Naive thymus-derived CD4-positive, alpha-beta T cell (primary cell): ENCODE measurements at regions not wholly inside any gene's neighbourhood (a gene's known extent, or its start where the extent isn't known, plus 50 kb on each side); places are given as distances from the start of the nearest gene placed in this dataset.

ENCODE experiments used
- ATAC-seq: fragments of 150-1000 bp; cut with Tn5 transposase; 2 replicates; pipeline ENCODE4 v1.10.0; 2021; ENCODE audit warnings: mild to moderate bottlenecking, moderate library complexity
- CTCF ChIA-PET: fragments of 350-600 bp; sonication (Branson Sonifier 250); formaldehyde crosslinking; loops from one replicate; lab custom pipeline; 2021; ENCODE audit warnings: antibody characterized with exemption; lab: Charles Lee
- POLR2A ChIA-PET: fragments of 350-600 bp; sonication (Branson Sonifier 250); formaldehyde crosslinking; loops from one replicate; lab custom pipeline; 2021; ENCODE audit warnings: antibody characterized with exemption, inconsistent platforms; lab: Charles Lee
- DNase-seq, 9 donors: peaks; one replicate each; pipeline versions ENCODE4 v3.0.0 to v3.0.0-alpha.2; 2020 to 2022; ENCODE audit warnings: mixed read lengths in 1 of 9
- H3K27ac ChIP-seq: one replicate; pipeline ENCODE4 v1.7.0; 2013; ENCODE audit warnings: mild to moderate bottlenecking, low read depth, low read length, moderate library complexity
- H3K27me3 ChIP-seq, 2 donors: one replicate each; pipeline ENCODE4 v1.7.0; 2013; ENCODE audit warnings: low read length in 2 of 2, mild to moderate bottlenecking in 2 of 2, moderate library complexity in 2 of 2; ENCODE audit not compliant: control insufficient read depth in 2 of 2, insufficient read depth in 2 of 2
- H3K36me3 ChIP-seq, 3 experiments: 1 replicate in 2 of 3; 2 replicates in 1 of 3; pipeline ENCODE4 v1.7.0; 2013; ENCODE audit warnings: low read length in 3 of 3, mild to moderate bottlenecking in 3 of 3, moderate library complexity in 1 of 3; ENCODE audit not compliant: insufficient read depth in 3 of 3, control insufficient read depth in 2 of 3
- H3K4me1 ChIP-seq, 2 donors: one replicate each; pipeline ENCODE4 v1.7.0; 2013; ENCODE audit warnings: low read length in 2 of 2, mild to moderate bottlenecking in 2 of 2, moderate library complexity in 1 of 2; ENCODE audit not compliant: control insufficient read depth in 2 of 2, insufficient read depth in 2 of 2
- H3K4me3 ChIP-seq: 2 replicates; pipeline ENCODE4 v1.7.0; 2013; ENCODE audit warnings: mild to moderate bottlenecking, low read length
- H3K9me3 ChIP-seq, 3 experiments: 1 replicate in 2 of 3; 2 replicates in 1 of 3; pipeline ENCODE4 v1.7.0; 2013; ENCODE audit warnings: low read length in 3 of 3; ENCODE audit not compliant: control insufficient read depth in 2 of 3
- H3K27ac Mint-ChIP-seq, 9 donors: one replicate each; pipeline ENCODE4 v1.8.0; 2020 to 2022; ENCODE audit warnings: mixed read lengths in 9 of 9, mild to moderate bottlenecking in 8 of 9, moderate library complexity in 5 of 9, inconsistent platforms in 2 of 9
- H3K27me3 Mint-ChIP-seq, 5 donors: one replicate each; pipeline ENCODE4 v1.8.0; 2021 to 2022; ENCODE audit warnings: mixed read lengths in 5 of 5, mild to moderate bottlenecking in 1 of 5
- H3K36me3 Mint-ChIP-seq, 5 donors: one replicate each; pipeline ENCODE4 v1.8.0; 2020 to 2022; ENCODE audit warnings: mixed read lengths in 5 of 5, mild to moderate bottlenecking in 3 of 5, inconsistent platforms in 1 of 5
- H3K4me1 Mint-ChIP-seq, 7 donors: one replicate each; pipeline ENCODE4 v1.8.0; 2020 to 2022; ENCODE audit warnings: mixed read lengths in 7 of 7, mild to moderate bottlenecking in 3 of 7, inconsistent platforms in 1 of 7
- H3K4me3 Mint-ChIP-seq, 10 donors: one replicate each; pipeline ENCODE4 v1.8.0; 2020 to 2022; ENCODE audit warnings: mild to moderate bottlenecking in 10 of 10, mixed read lengths in 10 of 10, moderate library complexity in 6 of 10, inconsistent platforms in 2 of 10
- H3K9me3 Mint-ChIP-seq, 11 donors: one replicate each; pipeline ENCODE4 v1.8.0; 2020 to 2022; ENCODE audit warnings: mixed read lengths in 11 of 11, mild to moderate bottlenecking in 4 of 11, inconsistent platforms in 1 of 11, moderate library complexity in 1 of 11
- intact Hi-C, 2 donors: fragments of 100-400 bp; cut with micrococcal nuclease; formaldehyde crosslinking; loops; one replicate each; pipeline ENCODE4 v1.15.1; 2023

GRCh38 chr10:10101106-10101505 lies 916.6 kb upstream of the CELF2 start:
- Mint-ChIP-seq H3K4me3 (no peak overlapping the region), H3K4me1 (no peaks in the 10 kb centered on the region), H3K36me3 (no peaks in the 10 kb centered on the region), H3K27me3 (peaks cover 0 to 7% (median 0%) of the 10 kb centered on the region in 5 donors), H3K27ac (no peak overlapping the region), H3K9me3 (peaks cover 0 to 20% (median 5%) of the 10 kb centered on the region in 11 donors)
- Histone ChIP-seq H3K27me3 (no peaks in the 10 kb centered on the region), H3K4me1 (no peaks in the 10 kb centered on the region), H3K9me3 (no peaks in the 10 kb centered on the region), H3K27ac (no peak overlapping the region), H3K36me3 (no peaks in the 10 kb centered on the region), H3K4me3 (no peak overlapping the region)
- CTCF ChIA-PET = no interaction called here
- DNase-seq = no peak
- ATAC-seq = no peak
- intact Hi-C loops = no loop called here
- POLR2A ChIA-PET = no interaction called here

- ATAC-seq (no peak), DNase-seq (no peak)
- no peaks in the 10 kb centered on the region for H3K27me3 ChIP-seq
- Mint-ChIP-seq H3K27me3 (peaks cover 0 to 18% (median 6%) of the 10 kb centered on the region in 5 donors), H3K4me3 (no peak overlapping the region), H3K27ac (no peak overlapping the region), H3K4me1 (no peaks in the 10 kb centered on the region), H3K36me3 (no peaks in the 10 kb centered on the region), H3K9me3 (peaks cover 0 to 8% (median 1%) of the 10 kb centered on the region in 11 donors)
- no peak overlapping the region for H3K27ac ChIP-seq
- H3K9me3 ChIP-seq = no peaks in the 10 kb centered on the region
- POLR2A ChIA-PET = no interaction called here
- H3K4me1 ChIP-seq = no peaks in the 10 kb centered on the region
- H3K36me3 ChIP-seq = no peaks in the 10 kb centered on the region
- CTCF ChIA-PET = no interaction called here
- intact Hi-C loops = no loop called here
- H3K4me3 ChIP-seq = no peak overlapping the region
Measured at GRCh38 chr10:10110844-10111490, 906.7 kb upstream of the CELF2 start.

GRCh38 chr10:10118131-10118530 lies 899.5 kb upstream of the CELF2 start:
- H3K4me1 ChIP-seq = no peaks in the 10 kb centered on the region
- no peak overlapping the region for H3K27ac ChIP-seq
- intact Hi-C loops = no loop called here
- H3K4me3 Mint-ChIP-seq = no peak overlapping the region
- DNase-seq = no peak
- H3K9me3 Mint-ChIP-seq = peaks cover 0 to 10% (median 4%) of the 10 kb centered on the region in 11 donors
- H3K27ac Mint-ChIP-seq = no peak overlapping the region
- no peaks in the 10 kb centered on the region for H3K9me3 ChIP-seq
- no peaks in the 10 kb centered on the region for H3K4me1 Mint-ChIP-seq
- H3K36me3 Mint-ChIP-seq = no peaks in the 10 kb centered on the region
- H3K4me3 ChIP-seq = no peak overlapping the region
- no peaks in the 10 kb centered on the region for H3K36me3 ChIP-seq
- CTCF ChIA-PET = no interaction called here
- no peaks in the 10 kb centered on the region for H3K27me3 ChIP-seq
- no peak for ATAC-seq
- peaks cover 0 to 28% (median 20%) of the 10 kb centered on the region in 5 donors for H3K27me3 Mint-ChIP-seq
- POLR2A ChIA-PET = no interaction called here

GRCh38 chr10:10120671-10121070 lies 897.0 kb upstream of the CELF2 start:
- H3K27me3 Mint-ChIP-seq = peaks cover 0 to 20% (median 17%) of the 10 kb centered on the region in 5 donors
- H3K36me3 Mint-ChIP-seq = no peaks in the 10 kb centered on the region
- POLR2A ChIA-PET = no interaction called here
- no peak overlapping the region for H3K27ac ChIP-seq
- no peak overlapping the region for H3K4me3 ChIP-seq
- intact Hi-C loops = no loop called here
- H3K4me3 Mint-ChIP-seq = no peak overlapping the region
- H3K4me1 ChIP-seq = no peaks in the 10 kb centered on the region
- no peaks in the 10 kb centered on the region for H3K36me3 ChIP-seq
- DNase-seq = no peak
- no peaks in the 10 kb centered on the region for H3K4me1 Mint-ChIP-seq
- H3K9me3 Mint-ChIP-seq = peaks cover 0 to 9% (median 1%) of the 10 kb centered on the region in 11 donors
- H3K9me3 ChIP-seq = no peaks in the 10 kb centered on the region
- CTCF ChIA-PET = no interaction called here
- H3K27me3 ChIP-seq = no peaks in the 10 kb centered on the region
- ATAC-seq = no peak
- H3K27ac Mint-ChIP-seq = no peak overlapping the region

- Histone ChIP-seq H3K27me3 (no peaks in the 10 kb centered on the region), H3K4me3 (no peak overlapping the region), H3K27ac (no peak overlapping the region), H3K36me3 (no peaks in the 10 kb centered on the region), H3K4me1 (no peaks in the 10 kb centered on the region), H3K9me3 (no peaks in the 10 kb centered on the region)
- no peaks in the 10 kb centered on the region for H3K4me1 Mint-ChIP-seq
- DNase-seq = no peak
- H3K9me3 Mint-ChIP-seq = no peaks in the 10 kb centered on the region
- POLR2A ChIA-PET = no interaction called here
- intact Hi-C loops = no loop called here
- ATAC-seq = no peak
- CTCF ChIA-PET = no interaction called here
- no peaks in the 10 kb centered on the region for H3K36me3 Mint-ChIP-seq
- H3K27ac Mint-ChIP-seq = no peak overlapping the region
- H3K4me3 Mint-ChIP-seq = no peak overlapping the region
- H3K27me3 Mint-ChIP-seq = peaks cover 0 to 13% (median 5%) of the 10 kb centered on the region in 5 donors
Measured at GRCh38 chr10:10125676-10126075, 892.0 kb upstream of the CELF2 start.

- Mint-ChIP-seq H3K27ac (no peak overlapping the region), H3K9me3 (no peaks in the 10 kb centered on the region), H3K4me1 (no peaks in the 10 kb centered on the region), H3K36me3 (no peaks in the 10 kb centered on the region), H3K27me3 (peaks cover 0 to 13% (median 5%) of the 10 kb centered on the region in 5 donors), H3K4me3 (no peak overlapping the region)
- ChIA-PET CTCF (interaction anchor here (0.7 kb wide), 1 partner anchor 39 kb away, joined by 3 read pairs; no protein-coding TSS in a partner anchor), POLR2A (no interaction called here)
- Histone ChIP-seq H3K4me3 (no peak overlapping the region), H3K36me3 (no peaks in the 10 kb centered on the region), H3K9me3 (no peaks in the 10 kb centered on the region), H3K27me3 (no peaks in the 10 kb centered on the region), H3K4me1 (no peaks in the 10 kb centered on the region), H3K27ac (no peak overlapping the region)
- ATAC-seq (no peak), DNase-seq (no peak)
- intact Hi-C loops = no loop called here
Measured at GRCh38 chr10:10126218-10126617, 891.5 kb upstream of the CELF2 start.

GRCh38 chr10:10128387-10128786 lies 889.3 kb upstream of the CELF2 start:
- H3K27ac ChIP-seq = no peak overlapping the region
- POLR2A ChIA-PET = no interaction called here
- CTCF ChIA-PET = no interaction called here
- ATAC-seq (no peak), DNase-seq (no peak)
- Mint-ChIP-seq H3K27ac (no peak overlapping the region), H3K4me1 (no peaks in the 10 kb centered on the region), H3K27me3 (peaks cover 0 to 13% (median 5%) of the 10 kb centered on the region in 5 donors), H3K4me3 (no peak overlapping the region), H3K9me3 (no peaks in the 10 kb centered on the region), H3K36me3 (no peaks in the 10 kb centered on the region)
- no peaks in the 10 kb centered on the region for H3K4me1 ChIP-seq
- no peaks in the 10 kb centered on the region for H3K36me3 ChIP-seq
- no peaks in the 10 kb centered on the region for H3K27me3 ChIP-seq
- no peak overlapping the region for H3K4me3 ChIP-seq
- H3K9me3 ChIP-seq = no peaks in the 10 kb centered on the region
- intact Hi-C loops = no loop called here
